ENCODE measurements at regions not wholly inside any gene's neighbourhood (a gene's known extent, or its start where the extent isn't known, plus 50 kb on each side); places are given as distances from the start of the nearest gene placed in this dataset.

DNA sequence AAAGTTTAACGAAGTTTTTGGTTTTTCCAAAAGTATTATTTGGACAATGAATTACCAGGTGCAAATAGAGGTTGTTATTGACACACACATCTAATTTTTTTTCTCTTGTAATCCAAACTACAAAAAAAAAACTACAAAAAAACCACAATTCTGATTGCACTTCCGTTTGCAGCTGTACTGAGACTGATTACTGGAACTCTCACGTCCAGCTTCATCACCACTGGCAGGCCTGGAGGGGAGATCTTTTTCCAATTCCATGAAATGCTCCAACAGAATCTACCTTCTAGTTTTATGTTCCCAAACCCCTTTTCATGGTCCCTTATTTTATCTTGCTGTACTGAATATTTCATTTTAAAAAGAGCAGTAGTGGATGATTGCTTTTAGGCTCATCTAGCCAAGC is 1118.3 kb downstream of the C4orf33 start:
- no peak for DNase-seq
- in situ Hi-C loops (cut with HindIII; ENCODE audit: low pct_ligation_motif_present, low pct_unique_long_range_greater_than_20kb, low sequenced_read_pairs), result no loop called here

DNA sequence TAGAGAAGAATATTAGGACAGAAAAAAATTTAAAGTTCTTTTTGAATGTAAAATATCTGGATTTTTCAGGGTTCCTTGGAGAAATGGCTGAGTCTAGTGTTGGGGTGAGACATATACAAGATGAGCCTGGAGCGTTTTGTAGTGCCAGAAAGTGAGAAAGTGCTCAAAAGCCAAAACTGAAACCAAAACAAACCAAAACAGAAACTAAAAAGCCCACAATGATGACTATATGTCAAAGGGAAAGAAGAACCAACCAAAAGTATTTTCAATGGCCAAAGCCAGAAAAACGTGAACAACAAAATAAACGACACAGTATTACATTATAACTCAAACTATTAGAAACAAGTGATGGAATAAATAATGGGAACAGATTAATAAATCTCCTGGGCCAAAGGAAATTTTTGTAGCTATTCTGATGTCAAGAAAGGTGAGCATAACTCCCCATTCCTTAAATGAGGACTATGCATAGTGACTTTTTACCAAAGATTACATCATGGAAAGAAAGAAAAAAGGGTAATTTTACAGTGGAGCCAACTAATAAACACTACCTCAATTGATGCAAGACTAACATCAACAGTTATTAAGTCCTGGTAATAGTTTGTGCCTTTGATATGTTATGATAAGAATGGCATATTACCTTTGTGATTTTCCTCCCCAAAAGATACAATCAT is 1137.6 kb downstream of the C4orf33 start:
- in situ Hi-C loops (cut with HindIII; ENCODE audit: low pct_ligation_motif_present, low pct_unique_long_range_greater_than_20kb, low sequenced_read_pairs), result no loop called here
- DNase-seq, result peak; percentile 56

DNA sequence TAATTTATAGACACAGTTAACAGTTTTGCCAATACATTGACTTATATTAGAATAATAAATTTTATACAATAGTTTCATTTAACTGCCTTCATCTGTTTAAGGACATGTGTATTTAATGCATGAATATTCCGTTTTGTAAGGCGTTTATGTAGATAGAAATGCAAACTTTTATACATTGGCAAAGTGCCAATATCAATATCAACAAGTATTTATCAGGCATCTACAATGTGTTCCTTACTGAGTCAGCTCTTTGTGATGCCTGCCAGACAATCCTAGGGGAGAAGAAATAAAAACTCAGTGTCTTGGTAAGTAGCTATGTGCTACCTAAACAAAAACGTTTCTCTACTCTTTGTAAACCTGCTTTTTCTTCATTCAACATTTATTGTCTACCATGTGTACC is 1142.2 kb downstream of the C4orf33 start:
- in situ Hi-C loops (cut with HindIII; ENCODE audit: low pct_ligation_motif_present, low pct_unique_long_range_greater_than_20kb, low sequenced_read_pairs), result no loop called here
- no peak for DNase-seq

DNA sequence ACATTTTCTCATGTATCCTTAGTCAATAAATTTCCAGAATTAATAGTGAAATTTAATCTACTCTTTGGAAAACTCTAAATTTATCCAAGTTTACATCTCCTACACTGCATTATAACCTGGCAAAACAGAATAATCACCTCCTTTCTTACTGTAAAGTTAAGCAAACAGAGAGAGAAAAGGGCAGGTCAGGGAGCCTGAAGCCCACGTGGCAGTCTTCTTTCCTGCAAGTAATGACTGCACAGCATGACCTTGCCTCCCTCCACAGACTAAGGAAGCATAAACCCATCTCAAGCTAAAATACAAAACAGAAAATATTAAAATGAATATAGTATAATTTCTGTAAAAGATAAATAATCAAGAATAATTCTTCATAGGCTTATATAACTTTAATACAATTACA is 1153.0 kb downstream of the C4orf33 start:
- in situ Hi-C loops (cut with HindIII; ENCODE audit: low pct_ligation_motif_present, low pct_unique_long_range_greater_than_20kb, low sequenced_read_pairs), result no loop called here
- DNase-seq, result no peak

DNA sequence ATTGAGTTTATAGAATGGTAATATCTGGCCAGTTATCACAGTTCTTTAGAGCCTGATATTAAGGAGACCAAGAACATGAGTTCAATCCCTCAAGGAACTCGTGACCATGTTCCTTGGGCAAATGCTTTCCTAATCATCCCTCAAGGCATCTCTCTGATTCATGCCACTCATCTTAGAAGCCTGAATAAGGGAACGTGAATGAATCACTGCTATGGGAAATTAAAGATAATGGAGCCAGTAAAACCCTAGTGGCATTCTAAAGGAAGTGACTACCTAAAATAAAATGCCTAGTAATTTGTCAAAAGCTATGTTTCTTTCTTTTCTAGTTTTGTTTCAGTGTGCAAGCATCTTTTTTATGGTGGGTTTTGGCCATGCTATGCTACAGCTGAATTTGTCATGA is 1161.3 kb downstream of the C4orf33 start:
- in situ Hi-C loops (cut with HindIII; ENCODE audit: low pct_ligation_motif_present, low pct_unique_long_range_greater_than_20kb, low sequenced_read_pairs), result no loop called here

DNA sequence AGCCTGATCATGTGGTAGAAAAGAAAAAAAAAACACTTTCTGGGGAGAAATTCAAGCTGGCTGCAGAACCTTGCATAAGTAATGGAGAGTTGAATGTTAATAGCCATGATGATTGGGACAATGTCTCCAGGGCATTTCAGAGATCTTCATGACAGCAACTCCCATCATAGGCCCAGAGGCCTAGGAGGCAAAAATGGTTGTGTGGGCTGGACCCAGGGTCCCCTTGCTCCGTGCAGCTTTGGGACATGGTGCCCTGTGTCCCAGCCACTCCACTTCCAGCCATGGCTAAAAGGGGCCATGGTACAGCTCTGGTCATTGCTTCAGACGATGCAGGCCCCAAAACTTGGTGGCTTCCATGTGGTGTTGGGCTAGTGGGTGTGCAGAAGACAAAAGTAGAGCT is 1170.9 kb downstream of the C4orf33 start:
- in situ Hi-C loops (cut with HindIII; ENCODE audit: low pct_ligation_motif_present, low pct_unique_long_range_greater_than_20kb, low sequenced_read_pairs), result no loop called here
- DNase-seq, result no peak

More for the DNA sequence above, 1161.3 kb downstream of the C4orf33 start:
- DNase-seq, result peak; percentile 52

DNA sequence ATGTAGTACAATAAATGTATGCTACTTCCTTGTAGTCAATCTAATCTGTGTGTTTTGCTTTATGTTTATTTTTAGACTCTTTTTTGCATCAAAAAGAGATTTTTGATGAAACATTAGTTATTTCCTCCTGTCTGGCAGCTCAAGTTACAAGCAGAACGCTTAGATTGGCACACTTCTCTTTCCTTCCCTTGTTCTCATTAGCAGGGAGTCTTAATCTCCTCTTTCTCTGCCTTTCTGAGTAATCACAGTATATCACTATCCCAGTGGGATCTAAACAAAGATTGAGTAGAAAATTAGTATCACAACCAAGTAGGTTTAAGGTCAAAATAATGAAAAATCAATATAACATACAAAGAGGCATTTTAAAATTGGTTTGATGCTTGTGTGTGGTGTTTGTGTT is 1192.6 kb downstream of the C4orf33 start:
- no peak for DNase-seq
- in situ Hi-C loops (cut with HindIII; ENCODE audit: low pct_ligation_motif_present, low pct_unique_long_range_greater_than_20kb, low sequenced_read_pairs), result no loop called here

DNA sequence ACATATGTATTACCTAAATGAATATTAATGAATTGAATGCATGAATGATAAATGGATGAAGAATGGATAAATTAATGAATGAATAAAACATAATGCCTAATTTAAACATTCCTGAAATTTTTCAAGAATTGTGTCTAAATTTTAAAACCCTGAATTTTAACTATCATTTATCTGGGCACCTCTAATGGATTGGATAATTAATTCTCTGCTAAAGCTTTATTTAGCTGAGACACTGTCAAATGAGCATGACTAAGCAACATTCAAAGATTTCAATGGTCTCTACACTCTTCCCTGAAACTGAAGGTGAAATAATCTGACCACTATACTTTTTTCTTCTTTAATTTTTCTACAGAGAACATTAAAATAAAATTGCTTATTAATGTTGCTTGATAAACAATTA is 1197.7 kb downstream of the C4orf33 start:
- DNase-seq, result no peak
- in situ Hi-C loops (cut with HindIII; ENCODE audit: low pct_ligation_motif_present, low pct_unique_long_range_greater_than_20kb, low sequenced_read_pairs), result no loop called here

DNA sequence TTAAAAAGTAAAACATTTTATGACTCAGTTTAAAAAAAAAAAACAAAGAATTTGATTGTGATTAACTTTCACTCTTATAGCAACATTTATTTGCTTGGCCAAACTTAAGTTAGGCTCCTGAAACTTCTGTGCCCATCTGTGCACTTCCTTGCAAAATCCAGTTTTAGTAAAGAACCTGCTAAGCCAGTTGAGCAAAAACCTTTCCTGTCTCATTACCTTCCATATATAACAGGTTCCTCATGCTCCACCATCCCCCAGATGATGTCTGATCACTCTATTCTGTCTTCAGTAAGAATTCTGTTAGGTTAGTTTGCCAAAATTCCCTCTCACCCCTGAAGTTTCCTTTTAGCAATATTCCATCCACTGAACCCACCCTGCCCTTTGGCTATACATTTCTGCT is 1200.5 kb downstream of the C4orf33 start:
- in situ Hi-C loops (cut with HindIII; ENCODE audit: low pct_ligation_motif_present, low pct_unique_long_range_greater_than_20kb, low sequenced_read_pairs), result no loop called here
- no peak for DNase-seq

DNA sequence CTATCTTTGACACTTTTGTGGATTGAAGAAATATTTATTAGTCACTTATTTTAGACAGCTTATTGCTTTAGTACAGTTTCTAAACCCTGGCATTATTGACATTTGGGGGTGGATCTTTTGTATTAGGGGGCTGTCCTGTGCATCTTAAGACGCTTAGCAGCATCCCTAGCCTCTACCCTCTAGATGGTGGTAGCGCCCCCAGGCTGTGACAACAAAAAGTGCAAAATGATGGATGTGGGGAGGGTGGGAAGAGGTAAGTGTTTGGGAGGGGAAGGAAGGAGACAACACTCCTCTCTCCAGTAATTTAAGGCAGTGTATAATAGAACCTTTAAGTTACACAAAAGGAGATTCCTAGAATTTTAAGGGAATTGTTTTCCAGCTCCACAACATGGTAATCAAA is 1210.6 kb downstream of the C4orf33 start:
- peak; percentile 6 for DNase-seq
- in situ Hi-C loops (cut with HindIII; ENCODE audit: low pct_ligation_motif_present, low pct_unique_long_range_greater_than_20kb, low sequenced_read_pairs), result no loop called here

DNA sequence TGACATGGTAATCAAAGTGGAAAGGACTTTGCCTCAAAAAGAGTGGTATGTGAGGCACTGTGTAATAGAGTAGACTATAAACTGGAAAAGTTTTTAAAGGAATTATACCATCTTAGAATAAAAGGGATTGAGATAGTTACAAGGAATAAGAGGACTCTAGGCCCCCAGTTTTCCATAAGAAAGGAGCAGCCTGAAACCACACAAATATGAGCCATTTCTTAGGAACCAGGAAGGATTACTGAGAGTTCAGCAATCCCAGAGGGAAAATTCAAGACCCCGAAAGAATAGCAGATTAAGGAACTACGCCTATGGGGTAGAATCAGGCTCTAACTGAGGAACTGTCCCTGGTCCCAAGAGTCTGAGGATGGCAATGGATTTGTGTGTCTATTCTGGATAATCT is 1213.3 kb downstream of the C4orf33 start:
- in situ Hi-C loops (cut with HindIII; ENCODE audit: low pct_ligation_motif_present, low pct_unique_long_range_greater_than_20kb, low sequenced_read_pairs), result no loop called here
- DNase-seq, result no peak

DNA sequence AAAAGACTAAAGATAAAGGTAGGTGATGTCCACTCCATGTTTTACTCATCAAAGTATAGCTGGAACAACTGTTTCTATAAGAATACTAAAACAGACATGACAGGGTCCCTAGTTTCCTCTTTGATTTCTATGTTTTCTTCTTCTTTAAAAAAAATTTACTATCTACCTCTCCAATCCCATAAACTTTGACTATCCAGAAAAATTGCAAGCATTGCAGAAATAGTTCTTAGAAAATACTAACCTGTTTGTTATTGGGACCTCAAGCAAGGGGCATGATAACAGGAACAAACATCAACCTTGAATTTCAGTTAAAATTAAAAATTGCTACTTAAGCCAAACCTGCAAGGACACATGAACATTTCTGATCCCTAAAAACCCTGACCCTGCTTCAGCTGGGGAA is 1226.5 kb downstream of the C4orf33 start:
- DNase-seq, result no peak
- in situ Hi-C loops (cut with HindIII; ENCODE audit: low pct_ligation_motif_present, low pct_unique_long_range_greater_than_20kb, low sequenced_read_pairs), result no loop called here

DNA sequence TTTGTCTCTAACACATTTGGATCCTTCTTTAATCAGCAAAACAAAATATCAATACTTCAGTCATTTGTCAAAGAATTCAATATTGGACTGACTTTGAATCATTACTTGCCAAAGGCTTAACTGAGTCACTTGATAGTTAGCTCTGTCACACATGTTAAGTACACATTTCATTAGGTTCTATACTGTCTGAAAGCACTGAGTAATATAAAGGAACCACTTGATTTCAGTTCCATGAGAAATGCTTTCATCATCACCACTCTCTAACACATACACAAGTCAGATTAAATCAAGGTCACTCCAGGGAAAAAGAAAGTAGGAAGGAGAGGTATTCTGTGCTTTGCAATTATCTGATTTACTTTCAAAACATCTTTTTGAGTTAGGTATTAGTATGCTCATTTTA is 1233.1 kb downstream of the C4orf33 start:
- in situ Hi-C loops (cut with HindIII; ENCODE audit: low pct_ligation_motif_present, low pct_unique_long_range_greater_than_20kb, low sequenced_read_pairs), result no loop called here
- no peak for DNase-seq

DNA sequence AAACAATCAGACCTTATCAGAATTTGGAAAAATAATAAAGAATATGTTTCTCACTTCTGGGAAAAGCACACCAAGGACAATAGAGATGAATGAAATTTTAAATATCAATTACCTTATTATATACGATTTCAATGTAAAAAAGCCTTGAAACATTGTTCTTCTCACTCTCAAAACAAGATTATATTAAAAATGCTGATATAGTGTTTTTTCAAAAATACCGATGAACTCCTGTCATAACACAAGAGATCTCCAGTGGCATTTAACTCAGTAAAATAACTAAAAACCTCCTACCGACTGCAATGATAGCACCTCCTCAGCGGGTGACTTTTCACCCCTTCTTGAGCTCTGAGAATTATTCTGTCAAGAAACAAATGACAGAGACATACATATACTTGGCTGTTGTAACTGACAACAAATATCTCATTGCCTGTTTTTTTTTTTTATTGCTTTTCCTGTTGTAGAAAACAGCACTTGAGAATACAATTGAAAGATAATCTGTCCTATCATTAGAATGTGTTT is 1237.3 kb downstream of the C4orf33 start:
- DNase-seq, result no peak
- in situ Hi-C loops (cut with HindIII; ENCODE audit: low pct_ligation_motif_present, low pct_unique_long_range_greater_than_20kb, low sequenced_read_pairs), result no loop called here

DNA sequence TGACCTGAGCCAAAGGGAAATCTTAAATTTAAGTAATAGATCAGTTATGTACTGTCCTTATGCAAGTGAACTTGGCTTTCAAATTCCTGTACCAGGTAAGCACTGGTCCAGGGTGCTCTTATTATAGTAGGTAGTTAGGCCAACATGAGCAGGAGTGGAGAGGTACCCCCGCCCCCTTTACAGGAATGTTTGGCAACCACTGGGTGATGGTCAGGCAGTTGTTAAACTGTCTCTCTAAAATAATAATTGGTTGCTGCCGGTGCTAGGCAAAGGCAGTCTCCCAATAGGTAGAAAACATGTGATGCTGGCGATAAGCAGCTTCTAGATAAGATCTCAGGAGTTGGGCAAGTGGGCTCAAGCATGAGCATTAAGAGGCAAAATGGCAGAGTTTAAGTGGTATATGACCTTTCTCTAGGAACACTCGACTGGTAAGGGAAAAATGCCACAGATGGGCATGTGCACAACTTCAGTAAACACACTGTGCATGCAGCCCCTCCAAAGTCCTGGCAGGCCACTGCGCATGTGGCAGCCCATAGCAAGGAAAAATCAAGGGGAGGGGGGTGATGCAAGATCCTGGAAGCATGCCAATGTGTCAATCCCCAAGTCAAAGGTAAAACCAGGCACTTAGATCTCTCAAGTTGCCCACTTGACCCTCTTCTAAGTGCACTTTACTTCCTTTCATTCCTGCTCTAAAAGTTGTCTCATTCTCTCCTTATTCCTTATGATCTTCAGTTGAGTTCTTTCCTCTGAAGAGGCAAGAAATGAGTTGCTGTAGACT is 1239.7 kb downstream of the C4orf33 start:
- in situ Hi-C loops (cut with HindIII; ENCODE audit: low pct_ligation_motif_present, low pct_unique_long_range_greater_than_20kb, low sequenced_read_pairs), result no loop called here
- no peak for DNase-seq

DNA sequence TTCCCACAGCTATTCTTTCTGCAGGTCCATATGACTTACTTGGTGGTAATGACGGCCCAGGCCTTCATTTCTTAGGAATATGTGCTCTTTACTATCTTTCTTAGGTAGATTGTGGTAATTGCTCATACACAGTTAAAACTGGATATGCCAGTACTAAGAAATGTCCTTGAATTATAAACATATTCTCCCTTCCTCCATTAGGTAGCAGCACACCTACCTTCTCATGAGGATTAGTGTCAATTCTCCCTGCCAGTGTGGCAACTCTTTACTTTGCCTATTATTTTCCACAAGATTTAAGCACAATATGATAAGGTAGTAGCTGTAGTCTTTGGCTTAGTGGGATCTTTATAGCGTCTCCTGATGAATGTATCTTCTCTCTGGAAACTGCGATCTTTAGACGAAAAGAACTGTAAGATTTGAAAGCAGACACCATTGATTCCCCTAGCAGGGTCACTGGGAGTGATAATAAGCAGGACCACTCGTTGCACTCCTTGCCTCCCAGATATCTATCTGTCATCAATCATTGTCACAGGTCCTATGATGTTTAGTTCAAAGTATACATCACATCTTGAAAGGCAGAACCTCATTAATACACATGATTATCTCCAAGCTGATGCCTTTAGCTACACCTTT is 1240.7 kb downstream of the C4orf33 start:
- in situ Hi-C loops (cut with HindIII; ENCODE audit: low pct_ligation_motif_present, low pct_unique_long_range_greater_than_20kb, low sequenced_read_pairs), result no loop called here

DNA sequence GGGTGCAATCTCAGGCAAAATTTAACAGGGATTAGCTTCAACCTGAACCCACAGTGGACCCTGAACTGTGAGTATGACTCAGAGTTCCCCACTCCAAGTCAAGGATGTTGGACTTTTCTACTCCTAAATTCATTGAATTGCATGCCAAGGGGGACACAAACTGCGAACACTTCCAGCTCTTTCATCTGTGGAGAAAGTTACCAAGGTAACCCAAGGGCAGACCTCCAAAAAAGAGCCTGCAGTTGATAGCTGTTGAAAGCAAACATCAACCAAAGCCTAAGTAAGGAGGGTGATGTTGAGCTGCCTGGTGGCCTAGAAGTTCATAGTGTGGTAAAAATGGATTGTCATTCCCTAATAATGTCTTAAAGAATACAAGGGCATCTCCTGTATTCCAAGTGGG is 1242.9 kb downstream of the C4orf33 start:
- in situ Hi-C loops (cut with HindIII; ENCODE audit: low pct_ligation_motif_present, low pct_unique_long_range_greater_than_20kb, low sequenced_read_pairs), result no loop called here

More for the DNA sequence above, 1240.7 kb downstream of the C4orf33 start:
- DNase-seq, result peak; percentile 25

DNA sequence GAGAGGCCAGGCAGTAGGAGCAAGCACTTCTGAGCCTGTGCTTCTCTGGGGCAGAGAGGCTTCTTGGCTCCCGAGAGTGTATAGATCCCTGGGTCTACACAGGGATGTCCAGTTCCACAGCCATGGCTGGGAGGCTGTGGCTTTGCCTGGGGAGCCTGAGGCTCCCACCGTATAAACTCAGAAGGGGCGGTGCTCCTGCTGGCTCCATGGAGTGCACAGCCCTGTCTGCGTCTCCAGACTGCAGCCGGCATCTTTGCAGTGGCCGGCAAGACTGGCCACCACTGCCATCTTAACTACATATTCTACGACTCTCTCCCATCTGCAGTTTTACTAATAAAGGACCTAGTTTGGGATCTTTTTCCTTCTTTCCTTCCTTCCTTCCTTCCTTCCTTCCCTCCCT is 1253.8 kb downstream of the C4orf33 start:
- in situ Hi-C loops (cut with HindIII; ENCODE audit: low pct_ligation_motif_present, low pct_unique_long_range_greater_than_20kb, low sequenced_read_pairs), result no loop called here
- no peak for DNase-seq

More for the DNA sequence above, 1242.9 kb downstream of the C4orf33 start:
- DNase-seq, result no peak

DNA sequence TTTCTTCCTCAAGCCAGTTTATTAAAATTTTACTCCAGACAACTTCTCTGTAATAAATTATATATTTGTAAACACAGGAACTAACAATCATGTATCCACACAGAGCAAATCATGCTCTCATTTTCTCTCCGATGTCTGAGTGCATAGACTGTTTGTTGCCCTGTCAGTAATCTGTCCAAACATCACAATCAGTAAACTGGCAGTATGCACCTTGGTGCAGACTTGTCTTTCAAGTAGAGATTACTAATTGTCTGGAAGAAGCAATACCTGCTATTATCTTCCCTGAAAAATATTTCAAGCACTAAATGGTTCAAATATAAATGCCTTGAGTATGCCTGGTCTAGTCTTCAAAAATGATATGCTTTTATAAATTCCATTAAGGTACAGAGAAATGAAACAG is 1260.9 kb downstream of the C4orf33 start:
- in situ Hi-C loops (cut with HindIII; ENCODE audit: low pct_ligation_motif_present, low pct_unique_long_range_greater_than_20kb, low sequenced_read_pairs), result no loop called here
- DNase-seq, result no peak
